ENCODE measurements at regions not wholly inside any gene's neighbourhood (a gene's known extent, or its start where the extent isn't known, plus 50 kb on each side); places are given as distances from the start of the nearest gene placed in this dataset.

- TF ChIP-seq GATA2 (IDR thresholded peaks at IDR 0.05; ENCODE audit: low read depth, low read length) (no peak), GATA3 (IDR thresholded peaks at IDR 0.05; ENCODE audit: low read depth, low read length) (no peak)
Observed at GRCh38 chr2:83233781-83234180, 1225.3 kb downstream of the SUCLG1 start.

Measured in SH-SY5Y (cell line).